OCI-LY3 (cell line): ENCODE measurements at regions not wholly inside any gene's neighbourhood (a gene's known extent, or its start where the extent isn't known, plus 50 kb on each side); places are given as distances from the start of the nearest gene placed in this dataset.
A peak's percentile ranks its signal among the peaks of the same experiment; 100 is the strongest.

Experiments
- H2AFZ ChIP-seq: fragments of 200-600, 300-600 bp; shearing (Covaris generic); 2 replicates; pipeline ENCODE4 v1.6.0; 2014; ENCODE audit warnings: antibody characterized with exemption, low read depth, low read length
- H3K27ac ChIP-seq: fragments of 200-600, 300-600 bp; sonication (generic); 2 replicates; pipeline ENCODE4 v1.5.1; 2014; ENCODE audit warnings: mild to moderate bottlenecking, low read length, moderate library complexity, mixed read lengths
- H3K27me3 ChIP-seq: fragments of 200-600, 300-600 bp; sonication (generic); 2 replicates; pipeline ENCODE4 v1.6.1; 2014; ENCODE audit warnings: low read depth, low read length, mixed read lengths
- H3K36me3 ChIP-seq: fragments of 200-600, 300-600 bp; sonication (generic); replicated peaks from 2 replicates; pipeline ENCODE3; 2014; ENCODE audit warnings: low read depth, low read length, mixed read lengths
- H3K4me1 ChIP-seq: fragments of 300-600, 200-600 bp; sonication (generic); 2 replicates; pipeline ENCODE4 v1.6.1; 2014; ENCODE audit warnings: low read length, mixed read lengths
- H3K4me2 ChIP-seq: fragments of 200-600, 300-600 bp; sonication (generic); 2 replicates; pipeline ENCODE4 v1.6.1; 2014; ENCODE audit warnings: low read length, mixed read lengths
- H3K4me3 ChIP-seq: fragments of 300-600, 200-600 bp; sonication (generic); 2 replicates; pipeline ENCODE4 v1.5.1; 2014; ENCODE audit warnings: antibody characterized with exemption, mild to moderate bottlenecking, low read length, moderate library complexity
- H3K79me2 ChIP-seq: fragments of 300-600, 200-600 bp; shearing (Covaris generic); 2 replicates; pipeline ENCODE4 v1.6.1; 2014; ENCODE audit warnings: mild to moderate bottlenecking, low read length, mixed read lengths
- H3K9ac ChIP-seq: fragments of 300-600, 200-600 bp; shearing (Covaris generic); 2 replicates; pipeline ENCODE4 v1.6.0; 2014; ENCODE audit warnings: mild to moderate bottlenecking, low read length, moderate library complexity
- H3K9me3 ChIP-seq: fragments of 200-600, 300-600 bp; shearing (Covaris generic); 2 replicates; pipeline ENCODE4 v1.6.1; 2014; ENCODE audit warnings: low read length, mixed read lengths; ENCODE audit not compliant: insufficient read depth
- H4K20me1 ChIP-seq: fragments of 200-600, 300-600 bp; sonication (generic); 2 replicates; pipeline ENCODE4 v1.6.1; 2016; ENCODE audit warnings: low read length, mixed read lengths; ENCODE audit not compliant: insufficient read depth
- EZH2phosphoT487 ChIP-seq: fragments of 200-600 bp; shearing (Covaris generic); IDR thresholded peaks from 2 replicates; pipeline ENCODE4 v1.6.1; 2018; ENCODE audit warnings: antibody characterized with exemption, mixed run types, low read depth
- TF ChIP-seq, protein P1 (sequence below): fragments of 200-600, 300-600 bp; sonication (generic); IDR thresholded peaks from 2 replicates; pipeline ENCODE4 v1.5.1; 2014; ENCODE audit warnings: antibody characterized with exemption, low read length, low read depth

DNA sequence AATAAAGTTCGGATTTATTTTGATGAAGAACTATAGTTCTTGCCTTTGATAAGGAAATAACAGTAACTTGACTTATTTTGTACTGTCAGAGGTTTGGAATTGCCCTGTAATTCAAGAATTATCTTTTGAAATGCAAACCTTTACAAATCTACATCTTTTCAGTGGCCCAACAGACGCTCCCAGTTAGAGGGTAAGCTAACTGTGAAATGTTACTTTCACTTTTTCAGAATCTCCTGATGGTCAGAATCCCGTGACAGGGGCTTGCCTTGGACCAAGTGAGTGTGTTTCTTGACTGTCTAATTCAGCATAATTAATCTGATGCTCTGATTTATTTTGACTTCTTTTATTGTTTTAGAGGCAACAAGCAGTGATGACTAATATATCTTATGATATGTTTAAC, 262.5 kb downstream of the PLOD2 start:
- Histone ChIP-seq H3K4me2 (peak overlapping the region; percentile 76), H3K4me3 (peak overlapping the region; percentile 66), H3K9me3 (no peaks in the 10 kb centered on the region), H3K36me3 (no peaks in the 10 kb centered on the region), H3K9ac (peak overlapping the region; percentile 38), H3K27ac (peak overlapping the region; percentile 70), H3K27me3 (no peaks in the 10 kb centered on the region), H2AFZ (peak overlapping the region; percentile 55; the same call in 1 of the 2 replicates), H3K79me2 (no peaks in the 10 kb centered on the region), H4K20me1 (no peaks in the 10 kb centered on the region), H3K4me1 (peaks cover 34% of the 10 kb centered on the region)
- no peak for TF ChIP-seq EZH2phosphoT487
- TF ChIP-seq, protein P1, sequence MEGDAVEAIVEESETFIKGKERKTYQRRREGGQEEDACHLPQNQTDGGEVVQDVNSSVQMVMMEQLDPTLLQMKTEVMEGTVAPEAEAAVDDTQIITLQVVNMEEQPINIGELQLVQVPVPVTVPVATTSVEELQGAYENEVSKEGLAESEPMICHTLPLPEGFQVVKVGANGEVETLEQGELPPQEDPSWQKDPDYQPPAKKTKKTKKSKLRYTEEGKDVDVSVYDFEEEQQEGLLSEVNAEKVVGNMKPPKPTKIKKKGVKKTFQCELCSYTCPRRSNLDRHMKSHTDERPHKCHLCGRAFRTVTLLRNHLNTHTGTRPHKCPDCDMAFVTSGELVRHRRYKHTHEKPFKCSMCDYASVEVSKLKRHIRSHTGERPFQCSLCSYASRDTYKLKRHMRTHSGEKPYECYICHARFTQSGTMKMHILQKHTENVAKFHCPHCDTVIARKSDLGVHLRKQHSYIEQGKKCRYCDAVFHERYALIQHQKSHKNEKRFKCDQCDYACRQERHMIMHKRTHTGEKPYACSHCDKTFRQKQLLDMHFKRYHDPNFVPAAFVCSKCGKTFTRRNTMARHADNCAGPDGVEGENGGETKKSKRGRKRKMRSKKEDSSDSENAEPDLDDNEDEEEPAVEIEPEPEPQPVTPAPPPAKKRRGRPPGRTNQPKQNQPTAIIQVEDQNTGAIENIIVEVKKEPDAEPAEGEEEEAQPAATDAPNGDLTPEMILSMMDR = no peak

DNA sequence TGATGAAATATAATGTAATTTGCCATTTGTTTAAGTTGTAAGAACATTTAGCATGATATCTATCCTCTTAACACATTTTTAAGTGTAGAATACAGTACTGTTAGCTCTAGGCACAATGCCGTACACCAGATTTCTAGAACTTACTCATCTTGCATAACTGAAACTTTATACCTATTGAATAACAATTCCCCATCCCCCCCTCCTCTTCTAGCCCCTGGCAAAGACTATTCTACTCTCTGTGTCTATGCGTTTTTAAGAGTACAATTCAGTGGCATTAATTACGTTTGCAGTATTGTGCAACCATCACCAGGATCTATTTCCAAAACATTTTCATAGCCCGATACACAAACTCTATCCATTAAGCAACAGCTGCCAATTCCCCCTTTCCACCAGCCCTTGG, 261.7 kb downstream of the PLOD2 start:
- Histone ChIP-seq H3K9me3 (no peaks in the 10 kb centered on the region), H3K9ac (no peak overlapping the region; the same call in 1 of the 2 replicates), H3K4me2 (peak overlapping the region; percentile 76), H3K79me2 (no peaks in the 10 kb centered on the region), H3K27me3 (no peaks in the 10 kb centered on the region), H3K27ac (peak overlapping the region; percentile 70), H4K20me1 (no peaks in the 10 kb centered on the region), H3K4me1 (peaks cover 34% of the 10 kb centered on the region), H3K36me3 (no peaks in the 10 kb centered on the region), H3K4me3 (peak overlapping the region; percentile 66), H2AFZ (no peak overlapping the region)
- TF ChIP-seq, protein P1 = no peak
- TF ChIP-seq EZH2phosphoT487 = no peak

DNA sequence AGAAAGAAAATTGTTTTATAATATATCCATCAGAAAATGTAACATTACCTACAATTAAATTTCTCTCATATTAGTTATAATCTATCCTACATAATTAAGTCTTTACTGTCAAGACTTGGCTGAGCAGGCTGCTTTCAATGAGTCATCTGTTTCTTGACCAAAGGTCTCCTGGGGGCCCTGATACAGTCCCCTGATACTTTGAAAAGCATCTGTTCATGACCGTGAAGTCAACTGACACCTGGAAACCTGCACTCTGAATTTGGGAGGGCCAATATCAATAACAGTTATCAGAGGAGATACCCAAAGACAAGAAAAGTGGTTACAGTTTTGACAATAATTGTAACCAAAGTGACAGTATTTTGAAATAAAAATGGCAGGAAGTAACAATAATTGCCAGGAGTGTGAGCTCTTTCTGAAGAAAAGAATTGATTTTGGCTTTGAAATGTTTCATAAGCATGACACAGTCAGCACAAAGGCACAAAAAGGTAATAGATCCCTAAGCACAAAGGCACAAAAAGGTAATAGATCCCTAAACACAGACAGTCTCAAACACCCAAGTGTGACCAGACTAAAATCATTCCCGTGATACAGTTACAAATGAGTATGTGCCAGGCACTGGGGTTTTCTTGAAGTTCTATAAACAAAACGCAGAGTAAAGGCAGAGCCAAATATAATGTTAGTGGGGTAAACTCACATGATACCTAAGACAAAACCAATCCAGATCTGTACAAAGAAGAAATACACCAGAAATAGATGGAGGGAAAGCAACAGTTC, 260.7 kb downstream of the PLOD2 start:
- Histone ChIP-seq H3K4me1 (peaks cover 34% of the 10 kb centered on the region), H3K79me2 (no peaks in the 10 kb centered on the region), H3K9me3 (no peaks in the 10 kb centered on the region), H3K4me2 (peak overlapping the region; percentile 76), H3K36me3 (no peaks in the 10 kb centered on the region), H3K9ac (no peak overlapping the region), H3K4me3 (no peak overlapping the region; the same call in 1 of the 2 replicates), H4K20me1 (no peaks in the 10 kb centered on the region), H3K27me3 (no peaks in the 10 kb centered on the region), H2AFZ (peak overlapping the region; percentile 2; the same call in 1 of the 2 replicates), H3K27ac (peak overlapping the region; percentile 54)
- no peak for TF ChIP-seq EZH2phosphoT487
- TF ChIP-seq, protein P1 = no peak

DNA sequence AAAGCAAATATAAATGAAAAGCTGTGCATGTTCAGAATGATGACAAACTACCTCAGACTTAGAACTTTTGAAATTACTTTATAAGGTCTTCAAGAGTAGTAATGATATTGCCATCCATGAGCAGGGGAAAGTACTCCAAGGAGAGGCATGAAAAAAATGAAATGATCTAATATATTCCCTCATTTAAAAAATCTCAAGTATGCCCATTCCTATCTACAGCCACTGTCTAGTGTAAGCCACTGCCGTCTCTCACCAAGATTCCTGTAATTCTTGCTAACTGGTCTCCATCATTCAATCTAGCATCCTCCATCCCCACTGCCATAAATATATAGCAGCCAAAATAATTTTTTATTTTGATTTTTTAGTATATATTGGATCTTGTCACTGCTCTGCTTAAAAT, 258.8 kb downstream of the PLOD2 start:
- Histone ChIP-seq H4K20me1 (no peaks in the 10 kb centered on the region), H3K27me3 (no peaks in the 10 kb centered on the region), H3K4me1 (peaks cover 34% of the 10 kb centered on the region), H2AFZ (no peak overlapping the region), H3K79me2 (no peaks in the 10 kb centered on the region), H3K27ac (no peak overlapping the region), H3K4me2 (no peak overlapping the region), H3K9ac (no peak overlapping the region), H3K9me3 (no peaks in the 10 kb centered on the region), H3K36me3 (no peaks in the 10 kb centered on the region), H3K4me3 (no peak overlapping the region)
- TF ChIP-seq EZH2phosphoT487 = no peak
- TF ChIP-seq, protein P1 = no peak
